ENCODE measurements at regions not wholly inside any gene's neighbourhood (a gene's known extent, or its start where the extent isn't known, plus 50 kb on each side); places are given as distances from the start of the nearest gene placed in this dataset.

- ChIA-PET CTCF (interaction anchor here (0.6 kb wide), 1 partner anchor 98 kb away, joined by 3 read pairs; no protein-coding TSS in a partner anchor), POLR2A (no interaction called here)
- TF ChIP-seq CTCF (IDR thresholded peaks at IDR 0.05; ENCODE audit: insufficient read depth, low read depth, low read length): no peak
- Histone ChIP-seq H3K27me3 (ENCODE audit: control insufficient read depth, insufficient read depth, low read length) (no peaks in the 10 kb centered on the region), H3K36me3 (ENCODE audit: control insufficient read depth, insufficient read depth, low read length) (no peaks in the 10 kb centered on the region), H3K4me3 (ENCODE audit: low read depth, low read length) (no peak overlapping the region)
- no peak for DNase-seq (ENCODE audit: low read depth)
These were observed 329.0 kb upstream of the MARCKS start for GRCh38 chr6:113528111-113528510.

GRCh38 chr6:113529196-113529595 is 327.9 kb upstream of the MARCKS start:
- no peak for TF ChIP-seq CTCF (IDR thresholded peaks at IDR 0.05; ENCODE audit: insufficient read depth, low read depth, low read length)
- no peak for DNase-seq (ENCODE audit: low read depth)
- ChIA-PET CTCF (no interaction called here), POLR2A (no interaction called here)
- Histone ChIP-seq H3K36me3 (ENCODE audit: control insufficient read depth, insufficient read depth, low read length) (no peaks in the 10 kb centered on the region), H3K4me3 (ENCODE audit: low read depth, low read length) (no peak overlapping the region), H3K27me3 (ENCODE audit: control insufficient read depth, insufficient read depth, low read length) (no peaks in the 10 kb centered on the region)

- Histone ChIP-seq H3K27me3 (ENCODE audit: control insufficient read depth, insufficient read depth, low read length) (no peaks in the 10 kb centered on the region), H3K36me3 (ENCODE audit: control insufficient read depth, insufficient read depth, low read length) (no peaks in the 10 kb centered on the region), H3K4me3 (ENCODE audit: low read depth, low read length) (no peak overlapping the region)
- ChIA-PET POLR2A (no interaction called here), CTCF (no interaction called here)
- TF ChIP-seq CTCF (IDR thresholded peaks at IDR 0.05; ENCODE audit: insufficient read depth, low read depth, low read length): no peak
- no peak for DNase-seq (ENCODE audit: low read depth)
These were observed 327.3 kb upstream of the MARCKS start for GRCh38 chr6:113529879-113530278.

- no peak overlapping the region for H3K4me3 ChIP-seq (ENCODE audit: low read depth, low read length)
- no peaks in the 10 kb centered on the region for H3K27me3 ChIP-seq (ENCODE audit: control insufficient read depth, insufficient read depth, low read length)
- ChIA-PET POLR2A (no interaction called here), CTCF (no interaction called here)
- no peak for TF ChIP-seq CTCF (IDR thresholded peaks at IDR 0.05; ENCODE audit: insufficient read depth, low read depth, low read length)
- H3K36me3 ChIP-seq (ENCODE audit: control insufficient read depth, insufficient read depth, low read length): no peaks in the 10 kb centered on the region
- no peak for DNase-seq (ENCODE audit: low read depth)
These were observed 326.4 kb upstream of the MARCKS start for GRCh38 chr6:113530769-113531168.

GRCh38 chr6:113539202-113539601 is 317.9 kb upstream of the MARCKS start:
- no peaks in the 10 kb centered on the region for H3K36me3 ChIP-seq (ENCODE audit: control insufficient read depth, insufficient read depth, low read length)
- CTCF ChIA-PET: interaction anchor here (0.7 kb wide), 1 partner anchor 316 kb away, joined by 3 read pairs; no protein-coding TSS in a partner anchor
- POLR2A ChIA-PET: no interaction called here
- DNase-seq (ENCODE audit: low read depth): no peak
- no peaks in the 10 kb centered on the region for H3K27me3 ChIP-seq (ENCODE audit: control insufficient read depth, insufficient read depth, low read length)
- no peak overlapping the region for H3K4me3 ChIP-seq (ENCODE audit: low read depth, low read length)
- TF ChIP-seq CTCF (IDR thresholded peaks at IDR 0.05; ENCODE audit: insufficient read depth, low read depth, low read length): no peak

All from BJ (cell line).